Endothelial cell of umbilical vein (primary cell): ENCODE measurements at regions not wholly inside any gene's neighbourhood (a gene's known extent, or its start where the extent isn't known, plus 50 kb on each side); places are given as distances from the start of the nearest gene placed in this dataset.
"Not testable (repeated sequence)": the region's sequence is repeated elsewhere in the genome, so short reads cannot be mapped to it uniquely, and the experiment has no call there.

ENCODE experiments used
- EZH2 ChIP-seq: IDR thresholded peaks from 2 replicates; pipeline ENCODE4 v1.6.1; 2012; ENCODE audit warnings: borderline replicate concordance, low read depth, mild to moderate bottlenecking, moderate library complexity, low read length, inconsistent platforms; ENCODE audit not compliant: severe bottlenecking
- FOS ChIP-seq: IDR thresholded peaks from 2 replicates; pipeline ENCODE4 v1.6.1; 2011; ENCODE audit warnings: mild to moderate bottlenecking, low read length, moderate library complexity, borderline replicate concordance; ENCODE audit not compliant: insufficient read depth
- GATA2 ChIP-seq: IDR thresholded peaks from 2 replicates; pipeline ENCODE4 v1.7.0; 2011; ENCODE audit warnings: low read depth, mild to moderate bottlenecking, moderate library complexity, mixed read lengths, low read length; ENCODE audit not compliant: insufficient read length, insufficient read depth
- JUN ChIP-seq: IDR thresholded peaks from 2 replicates; pipeline ENCODE4 v1.6.1; 2011; ENCODE audit warnings: borderline replicate concordance, low read depth; ENCODE audit not compliant: insufficient read length, insufficient read depth
- MYC ChIP-seq: IDR thresholded peaks from one replicate; pipeline ENCODE4 v1.6.1; 2011; ENCODE audit warnings: mild to moderate bottlenecking, low read depth, low read length
- POLR2A ChIP-seq: IDR thresholded peaks from 2 replicates; pipeline ENCODE4 v1.6.1; 2012; ENCODE audit warnings: low read depth, mild to moderate bottlenecking, control low read depth, low read length
- POLR2AphosphoS5 ChIP-seq: IDR thresholded peaks from 2 replicates; pipeline ENCODE4 v1.6.1; 2012; ENCODE audit warnings: low read depth, mild to moderate bottlenecking, control low read depth, low read length, moderate library complexity; ENCODE audit not compliant: insufficient read depth
- TF ChIP-seq, protein P1 (sequence below), 2 donors: IDR thresholded peaks; 1 replicate in 1 of 2; 2 replicates in 1 of 2; pipeline ENCODE4 v1.5.1; 2011; ENCODE audit warnings: low read length in 2 of 2, mild to moderate bottlenecking in 2 of 2, moderate library complexity in 2 of 2, control low read depth in 1 of 2, inconsistent platforms in 1 of 2, low read depth in 1 of 2; ENCODE audit not compliant: insufficient read depth in 1 of 2; ENCODE audit errors: extremely low read depth in 1 of 2
- TF ChIP-seq, protein P2 (sequence below): IDR thresholded peaks from 2 replicates; pipeline ENCODE4 v1.6.1; 2011; ENCODE audit not compliant: insufficient read depth, insufficient read length

DNA sequence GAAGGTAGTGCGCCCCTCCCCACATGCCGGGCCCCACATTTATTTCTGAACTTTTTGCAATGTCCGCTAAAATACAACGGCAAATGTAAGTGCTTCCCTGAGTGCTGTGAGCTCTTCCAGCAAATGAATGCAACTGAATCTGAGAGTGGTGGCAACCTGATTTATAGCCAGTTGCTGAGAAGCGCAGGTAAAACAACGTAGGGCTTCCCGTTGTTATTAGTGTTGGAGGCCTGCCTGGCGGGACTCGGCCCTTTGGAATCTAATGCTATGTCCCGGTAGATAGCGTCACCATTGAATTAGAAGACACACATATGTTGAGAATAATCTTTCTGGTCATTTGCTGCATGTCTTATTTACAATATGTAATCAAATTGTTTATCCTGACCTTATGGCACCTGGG is 302.7 kb downstream of the CWH43 start:
- TF ChIP-seq, protein P1, sequence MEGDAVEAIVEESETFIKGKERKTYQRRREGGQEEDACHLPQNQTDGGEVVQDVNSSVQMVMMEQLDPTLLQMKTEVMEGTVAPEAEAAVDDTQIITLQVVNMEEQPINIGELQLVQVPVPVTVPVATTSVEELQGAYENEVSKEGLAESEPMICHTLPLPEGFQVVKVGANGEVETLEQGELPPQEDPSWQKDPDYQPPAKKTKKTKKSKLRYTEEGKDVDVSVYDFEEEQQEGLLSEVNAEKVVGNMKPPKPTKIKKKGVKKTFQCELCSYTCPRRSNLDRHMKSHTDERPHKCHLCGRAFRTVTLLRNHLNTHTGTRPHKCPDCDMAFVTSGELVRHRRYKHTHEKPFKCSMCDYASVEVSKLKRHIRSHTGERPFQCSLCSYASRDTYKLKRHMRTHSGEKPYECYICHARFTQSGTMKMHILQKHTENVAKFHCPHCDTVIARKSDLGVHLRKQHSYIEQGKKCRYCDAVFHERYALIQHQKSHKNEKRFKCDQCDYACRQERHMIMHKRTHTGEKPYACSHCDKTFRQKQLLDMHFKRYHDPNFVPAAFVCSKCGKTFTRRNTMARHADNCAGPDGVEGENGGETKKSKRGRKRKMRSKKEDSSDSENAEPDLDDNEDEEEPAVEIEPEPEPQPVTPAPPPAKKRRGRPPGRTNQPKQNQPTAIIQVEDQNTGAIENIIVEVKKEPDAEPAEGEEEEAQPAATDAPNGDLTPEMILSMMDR (IDR thresholded peaks at IDR 0.05; ENCODE audit: extremely low read depth in 1 of 2, insufficient read depth in 1 of 2, low read depth in 1 of 2, low read length in 2 of 2): not testable (repeated sequence)
- TF ChIP-seq, protein P2, sequence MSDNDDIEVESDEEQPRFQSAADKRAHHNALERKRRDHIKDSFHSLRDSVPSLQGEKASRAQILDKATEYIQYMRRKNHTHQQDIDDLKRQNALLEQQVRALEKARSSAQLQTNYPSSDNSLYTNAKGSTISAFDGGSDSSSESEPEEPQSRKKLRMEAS: not testable (repeated sequence)
- not testable (repeated sequence) for TF ChIP-seq JUN, EZH2, POLR2A, POLR2AphosphoS5, MYC, GATA2, FOS
